ENCODE measurements at regions not wholly inside any gene's neighbourhood (a gene's known extent, or its start where the extent isn't known, plus 50 kb on each side); places are given as distances from the start of the nearest gene placed in this dataset.

GRCh38 chr18:68478246-68478645 is 236.7 kb downstream of the TMX3 start:
- intact Hi-C loops (cut with DNase I; ENCODE audit: low total_unique reads) = no loop called here
- no peak for TF ChIP-seq POLR2A (IDR thresholded peaks at IDR 0.05)
- no peak for TF ChIP-seq CTCF (IDR thresholded peaks at IDR 0.05)
- WGBS, 2 donors = 92 to 94% methylated on average over 2 of the region's 2 CpGs
- no peak for DNase-seq (ENCODE audit: low spot score in 2 of 2)
- no peak overlapping the region for H3K4me3 ChIP-seq (ENCODE audit: low read depth, poor library complexity, severe bottlenecking)

GRCh38 chr18:68475883-68476282 is 239.0 kb downstream of the TMX3 start:
- 83 to 92% methylated on average over 3 of the region's 3 CpGs for WGBS, 2 donors
- TF ChIP-seq POLR2A (IDR thresholded peaks at IDR 0.05) (no peak), CTCF (IDR thresholded peaks at IDR 0.05) (no peak)
- H3K4me3 ChIP-seq (ENCODE audit: low read depth, poor library complexity, severe bottlenecking) = no peak overlapping the region
- DNase-seq (ENCODE audit: low spot score in 2 of 2) = no peak
- intact Hi-C loops (cut with DNase I; ENCODE audit: low total_unique reads) = no loop called here

GRCh38 chr18:68472701-68473295 is 242.1 kb downstream of the TMX3 start:
- no peak for TF ChIP-seq POLR2A (IDR thresholded peaks at IDR 0.05)
- no peak overlapping the region for H3K4me3 ChIP-seq (ENCODE audit: low read depth, poor library complexity, severe bottlenecking)

GRCh38 chr18:68469049-68469625 is 245.8 kb downstream of the TMX3 start:
- H3K4me3 ChIP-seq (ENCODE audit: low read depth, poor library complexity, severe bottlenecking) = no peak overlapping the region
- WGBS, 2 donors = 26 to 44% methylated on average over 2 of the region's 2 CpGs
- TF ChIP-seq CTCF (IDR thresholded peaks at IDR 0.05) = no peak
- no peak for TF ChIP-seq POLR2A (IDR thresholded peaks at IDR 0.05)
- no peak for DNase-seq (ENCODE audit: low spot score in 2 of 2)
- intact Hi-C loops (cut with DNase I; ENCODE audit: low total_unique reads) = no loop called here

More at GRCh38 chr18:68472701-68473295, 242.1 kb downstream of the TMX3 start:
- intact Hi-C loops (cut with DNase I; ENCODE audit: low total_unique reads) = no loop called here
- no peak for DNase-seq (ENCODE audit: low spot score in 2 of 2)

GRCh38 chr18:68467957-68468356 is 247.0 kb downstream of the TMX3 start:
- no peak overlapping the region for H3K4me3 ChIP-seq (ENCODE audit: low read depth, poor library complexity, severe bottlenecking)
- no peak for DNase-seq (ENCODE audit: low spot score in 2 of 2)
- TF ChIP-seq CTCF (IDR thresholded peaks at IDR 0.05) (no peak), POLR2A (IDR thresholded peaks at IDR 0.05) (no peak)
- intact Hi-C loops (cut with DNase I; ENCODE audit: low total_unique reads) = no loop called here
- WGBS, 2 donors = 67 to 68% methylated on average over 4 of the region's 4 CpGs

- DNase-seq (ENCODE audit: low spot score in 2 of 2) = no peak
- H3K4me3 ChIP-seq (ENCODE audit: low read depth, poor library complexity, severe bottlenecking) = no peak overlapping the region
- intact Hi-C loops (cut with DNase I; ENCODE audit: low total_unique reads) = no loop called here
- 50 to 92% methylated on average over 2 of the region's 2 CpGs for WGBS, 2 donors
- TF ChIP-seq CTCF (IDR thresholded peaks at IDR 0.05) = no peak
- no peak for TF ChIP-seq POLR2A (IDR thresholded peaks at IDR 0.05)
Observed at GRCh38 chr18:68467329-68467728, 247.6 kb downstream of the TMX3 start.
